H7 (cell line): ENCODE measurements at regions not wholly inside any gene's neighbourhood (a gene's known extent, or its start where the extent isn't known, plus 50 kb on each side); places are given as distances from the start of the nearest gene placed in this dataset.

Experiments
- DNase-seq: peaks from one replicate; pipeline ENCODE4 v3.0.0; 2012
- H3K27me3 ChIP-seq: 2 replicates; pipeline ENCODE4 v1.6.0; 2011; ENCODE audit warnings: mild to moderate bottlenecking, low read length; ENCODE audit not compliant: control insufficient read depth, insufficient read depth
- H3K36me3 ChIP-seq: replicated peaks from 2 replicates; pipeline ENCODE4 v1.5.1; 2011; ENCODE audit warnings: low read length; ENCODE audit not compliant: control insufficient read depth, insufficient read depth
- H3K4me3 ChIP-seq: 2 replicates; pipeline ENCODE4 v1.5.1; 2011; ENCODE audit warnings: low read depth, mild to moderate bottlenecking, control low read depth, low read length, moderate library complexity; ENCODE audit not compliant: insufficient read depth

DNA sequence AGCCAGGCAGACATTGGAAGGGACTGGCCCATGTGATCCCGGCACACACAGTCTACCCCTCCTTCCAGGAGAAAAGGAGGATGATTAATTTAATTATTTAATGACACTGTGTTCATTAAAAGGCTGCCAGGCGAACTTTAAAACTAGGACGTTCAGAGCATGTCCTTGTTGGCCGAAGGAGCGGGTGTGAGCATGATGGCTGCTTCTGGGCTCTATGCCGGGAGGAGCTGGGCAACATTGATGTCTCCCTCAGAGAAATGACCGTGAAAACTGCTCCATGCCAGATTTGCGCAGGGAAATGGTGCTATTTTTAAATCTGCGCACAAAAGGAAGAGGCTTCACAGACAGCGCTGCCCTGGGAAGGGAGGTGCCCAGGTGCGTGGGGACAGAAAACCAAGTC is 284.9 kb upstream of the IRX4 start:
- H3K4me3 ChIP-seq, result no peak overlapping the region
- H3K36me3 ChIP-seq, result no peaks in the 10 kb centered on the region
- DNase-seq, result no peak
- no peaks in the 10 kb centered on the region for H3K27me3 ChIP-seq

DNA sequence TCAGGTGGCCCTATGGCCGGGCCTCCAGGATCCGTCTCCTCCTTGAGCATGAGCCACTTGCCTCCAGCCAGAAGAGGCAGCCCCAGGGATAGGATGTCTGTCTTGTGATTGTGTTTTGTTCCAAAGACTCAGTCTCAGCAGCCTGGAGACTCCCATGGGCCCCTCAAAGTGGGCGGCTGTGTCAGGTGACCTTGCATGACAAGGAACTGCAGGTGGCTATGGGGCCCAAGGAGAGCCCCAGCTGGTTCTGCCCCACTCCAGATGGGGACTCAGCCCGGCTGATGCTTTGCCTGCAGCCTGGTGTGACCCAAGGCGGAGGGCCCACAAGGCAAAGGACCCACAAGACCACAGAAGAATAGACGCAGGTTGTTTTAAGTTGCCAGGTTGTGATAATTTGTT is 284.3 kb upstream of the IRX4 start:
- no peaks in the 10 kb centered on the region for H3K27me3 ChIP-seq
- H3K4me3 ChIP-seq, result no peak overlapping the region
- H3K36me3 ChIP-seq, result no peaks in the 10 kb centered on the region
- no peak for DNase-seq

DNA sequence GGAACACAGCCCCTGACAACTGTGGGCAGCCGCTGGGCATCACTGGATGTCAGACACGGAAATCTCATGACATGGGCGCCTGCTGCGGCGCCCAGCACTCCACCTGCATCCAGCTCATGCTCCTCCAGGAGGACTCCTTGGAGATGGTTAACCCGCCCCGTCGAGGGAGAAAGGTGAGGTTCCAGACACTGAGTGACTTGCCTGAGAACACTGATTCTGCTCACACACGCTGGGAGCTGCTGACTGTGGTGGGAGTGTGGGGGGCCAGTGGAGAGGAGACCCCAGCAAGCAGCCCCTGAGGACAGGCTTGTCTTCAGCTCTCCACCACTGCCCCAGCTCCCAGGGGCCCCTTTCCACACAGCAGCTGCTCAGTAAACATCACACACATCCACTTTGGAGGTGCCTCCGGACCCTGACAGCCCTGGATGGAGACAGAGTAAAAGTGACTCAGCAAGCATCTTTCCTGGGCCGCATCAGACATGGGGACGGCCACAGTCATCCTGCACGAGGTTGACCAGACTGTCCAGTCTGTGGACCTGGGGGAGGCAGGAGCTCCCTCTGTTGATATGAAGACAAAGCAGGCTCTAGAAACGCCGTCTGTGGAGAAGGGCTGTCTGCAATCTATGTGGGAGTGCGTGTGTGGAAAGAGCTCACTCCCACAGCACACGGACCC is 283.7 kb upstream of the IRX4 start:
- H3K36me3 ChIP-seq, result no peaks in the 10 kb centered on the region
- no peak overlapping the region for H3K4me3 ChIP-seq
- no peak for DNase-seq
- no peaks in the 10 kb centered on the region for H3K27me3 ChIP-seq

GRCh38 chr5:2165615-2166305 is 283.0 kb upstream of the IRX4 start:
- Histone ChIP-seq H3K27me3 (no peaks in the 10 kb centered on the region), H3K36me3 (no peaks in the 10 kb centered on the region), H3K4me3 (no peak overlapping the region)
- no peak for DNase-seq

- Histone ChIP-seq H3K36me3 (no peaks in the 10 kb centered on the region), H3K4me3 (no peak overlapping the region), H3K27me3 (no peaks in the 10 kb centered on the region)
- no peak for DNase-seq
Observed at GRCh38 chr5:2165203-2165602, 282.5 kb upstream of the IRX4 start.

- Histone ChIP-seq H3K4me3 (no peak overlapping the region), H3K36me3 (no peaks in the 10 kb centered on the region), H3K27me3 (no peaks in the 10 kb centered on the region)
- DNase-seq, result peak; percentile 72
Observed at GRCh38 chr5:2164586-2164985, 281.9 kb upstream of the IRX4 start.

DNA sequence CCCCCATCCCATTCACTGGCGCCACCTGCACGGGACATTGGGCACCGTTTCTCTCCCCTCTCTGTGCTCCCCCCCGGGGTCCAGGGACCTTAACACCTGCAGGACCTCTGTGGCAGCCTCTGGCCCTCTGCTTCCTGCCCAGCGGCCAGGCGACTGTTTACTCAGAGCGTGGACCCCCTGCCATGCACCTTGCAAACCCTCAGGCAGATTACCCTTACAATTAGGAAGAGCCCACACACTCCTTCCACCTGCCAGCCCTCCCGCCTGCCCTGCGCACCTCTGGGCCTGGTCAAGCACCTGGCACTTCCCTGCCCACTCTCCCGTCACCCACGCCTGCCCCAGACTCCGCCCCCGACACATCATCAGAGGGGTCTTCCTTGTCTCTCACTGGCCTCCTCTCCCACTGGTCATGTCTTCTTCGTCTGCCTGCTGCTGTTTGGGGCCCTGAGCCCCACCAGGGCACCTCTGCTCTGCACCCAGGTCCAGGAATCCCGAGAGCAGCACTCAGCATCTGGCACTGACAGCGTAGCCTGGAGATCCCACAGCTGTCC is 281.3 kb upstream of the IRX4 start:
- DNase-seq, result peak; percentile 79
- no peaks in the 10 kb centered on the region for H3K27me3 ChIP-seq
- H3K36me3 ChIP-seq, result no peaks in the 10 kb centered on the region
- no peak overlapping the region for H3K4me3 ChIP-seq

GRCh38 chr5:2163060-2163856 is 280.5 kb upstream of the IRX4 start:
- no peaks in the 10 kb centered on the region for H3K36me3 ChIP-seq
- no peaks in the 10 kb centered on the region for H3K27me3 ChIP-seq
- DNase-seq, result no peak
- no peak overlapping the region for H3K4me3 ChIP-seq

DNA sequence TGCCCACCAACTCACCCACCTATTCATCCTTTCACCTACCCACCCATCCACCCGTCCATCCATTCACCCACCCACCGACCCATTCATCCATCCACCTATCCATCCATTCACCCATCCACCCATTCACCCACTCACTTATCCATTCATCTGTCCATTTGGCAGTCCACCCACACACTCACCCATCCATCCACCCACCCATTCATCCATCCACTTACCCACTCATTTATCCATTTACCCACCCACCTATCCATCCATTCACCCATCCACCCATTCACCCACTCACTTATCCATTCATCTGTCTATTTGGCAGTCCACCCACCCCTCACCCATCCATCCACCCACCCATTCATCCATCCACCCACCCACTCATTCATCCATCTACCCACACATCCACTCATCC is 278.1 kb upstream of the IRX4 start:
- no peak for DNase-seq
- no peaks in the 10 kb centered on the region for H3K27me3 ChIP-seq
- no peak overlapping the region for H3K4me3 ChIP-seq
- no peaks in the 10 kb centered on the region for H3K36me3 ChIP-seq

- Histone ChIP-seq H3K4me3 (no peak overlapping the region), H3K36me3 (no peaks in the 10 kb centered on the region), H3K27me3 (no peaks in the 10 kb centered on the region)
- DNase-seq, result no peak
Observed at GRCh38 chr5:2158767-2159166, 276.0 kb upstream of the IRX4 start.

DNA sequence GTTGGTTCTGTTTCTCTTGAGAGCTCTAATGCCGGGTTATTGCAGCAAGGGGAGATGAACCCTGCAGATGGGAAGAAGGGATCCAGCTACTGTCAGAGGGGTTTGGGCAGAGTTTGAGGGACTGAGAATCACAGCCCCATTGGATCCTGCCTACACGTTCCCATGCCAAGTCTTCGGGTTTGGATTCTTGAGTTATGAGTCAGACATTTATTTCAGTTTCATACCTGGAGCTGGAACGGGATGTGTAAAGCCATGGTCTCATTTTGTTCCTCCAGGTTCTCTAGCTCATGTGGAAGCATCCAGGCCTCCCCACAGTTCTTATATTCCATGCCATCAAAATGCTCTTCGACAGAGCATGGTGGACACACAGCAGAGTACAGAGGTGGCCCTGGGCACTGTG is 275.4 kb upstream of the IRX4 start:
- H3K36me3 ChIP-seq, result no peaks in the 10 kb centered on the region
- H3K4me3 ChIP-seq, result no peak overlapping the region
- no peaks in the 10 kb centered on the region for H3K27me3 ChIP-seq
- DNase-seq, result no peak

DNA sequence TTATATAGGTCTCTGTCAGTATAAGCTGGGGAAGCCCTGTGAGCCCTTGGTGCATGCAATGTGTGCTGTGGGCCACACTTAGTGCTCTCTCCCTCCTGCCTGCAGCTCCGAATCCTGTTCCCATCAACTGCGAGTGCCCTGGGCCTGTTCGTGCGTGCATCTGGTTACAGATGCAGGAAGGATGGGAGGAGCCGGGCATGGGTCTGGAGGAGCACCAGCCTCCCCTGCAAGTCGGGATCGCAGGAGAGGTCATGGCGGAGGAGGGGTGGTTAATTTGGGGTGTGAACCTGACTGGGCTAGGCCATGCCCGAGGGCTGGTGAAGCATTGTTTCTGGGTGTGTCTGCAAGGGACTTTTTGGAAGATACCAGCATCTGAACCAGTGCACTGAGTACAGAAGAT is 274.6 kb upstream of the IRX4 start:
- no peak for DNase-seq
- H3K36me3 ChIP-seq, result no peaks in the 10 kb centered on the region
- H3K27me3 ChIP-seq, result no peaks in the 10 kb centered on the region
- H3K4me3 ChIP-seq, result no peak overlapping the region

DNA sequence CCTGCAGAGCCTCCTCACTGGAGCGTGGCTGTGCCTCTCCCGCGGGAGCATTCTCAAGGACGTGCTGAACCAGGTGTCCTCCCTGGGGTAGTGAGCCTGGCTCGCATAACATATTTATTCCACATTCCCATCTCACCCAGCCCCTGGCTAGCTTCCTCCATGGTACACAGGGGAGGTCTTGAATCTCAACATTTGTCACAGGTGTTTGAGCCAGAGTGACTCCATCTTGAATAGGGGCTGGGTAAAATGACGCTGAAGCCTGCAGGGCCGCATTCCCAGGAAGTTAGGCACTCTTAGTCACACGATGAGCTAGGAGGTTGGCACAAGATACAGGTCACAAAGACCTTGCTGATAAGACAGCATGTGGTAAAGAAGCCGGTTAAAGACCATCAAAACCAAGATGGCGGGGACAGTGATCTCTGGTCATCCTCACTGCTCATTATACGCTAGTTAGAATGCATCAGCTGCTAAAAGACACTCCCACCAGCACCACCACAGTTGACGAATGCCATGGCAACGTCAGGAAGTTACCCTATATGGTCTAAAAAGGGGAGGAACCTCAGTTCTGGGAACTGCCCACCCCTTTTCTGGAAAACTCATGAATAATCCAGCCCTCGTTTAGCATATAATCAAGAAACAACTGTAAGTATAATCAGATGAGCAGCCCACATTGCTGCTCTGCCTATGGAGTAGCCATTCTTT is 273.8 kb upstream of the IRX4 start:
- Histone ChIP-seq H3K4me3 (no peak overlapping the region), H3K27me3 (no peaks in the 10 kb centered on the region), H3K36me3 (no peaks in the 10 kb centered on the region)
- DNase-seq, result no peak

GRCh38 chr5:2155556-2155955 is 272.8 kb upstream of the IRX4 start:
- Histone ChIP-seq H3K27me3 (no peaks in the 10 kb centered on the region), H3K36me3 (no peaks in the 10 kb centered on the region), H3K4me3 (no peak overlapping the region)
- no peak for DNase-seq
